ENCODE measurements at regions not wholly inside any gene's neighbourhood (a gene's known extent, or its start where the extent isn't known, plus 50 kb on each side); places are given as distances from the start of the nearest gene placed in this dataset.
"Not testable (repeated sequence)": the region's sequence is repeated elsewhere in the genome, so short reads cannot be mapped to it uniquely, and the experiment has no call there.

DNA sequence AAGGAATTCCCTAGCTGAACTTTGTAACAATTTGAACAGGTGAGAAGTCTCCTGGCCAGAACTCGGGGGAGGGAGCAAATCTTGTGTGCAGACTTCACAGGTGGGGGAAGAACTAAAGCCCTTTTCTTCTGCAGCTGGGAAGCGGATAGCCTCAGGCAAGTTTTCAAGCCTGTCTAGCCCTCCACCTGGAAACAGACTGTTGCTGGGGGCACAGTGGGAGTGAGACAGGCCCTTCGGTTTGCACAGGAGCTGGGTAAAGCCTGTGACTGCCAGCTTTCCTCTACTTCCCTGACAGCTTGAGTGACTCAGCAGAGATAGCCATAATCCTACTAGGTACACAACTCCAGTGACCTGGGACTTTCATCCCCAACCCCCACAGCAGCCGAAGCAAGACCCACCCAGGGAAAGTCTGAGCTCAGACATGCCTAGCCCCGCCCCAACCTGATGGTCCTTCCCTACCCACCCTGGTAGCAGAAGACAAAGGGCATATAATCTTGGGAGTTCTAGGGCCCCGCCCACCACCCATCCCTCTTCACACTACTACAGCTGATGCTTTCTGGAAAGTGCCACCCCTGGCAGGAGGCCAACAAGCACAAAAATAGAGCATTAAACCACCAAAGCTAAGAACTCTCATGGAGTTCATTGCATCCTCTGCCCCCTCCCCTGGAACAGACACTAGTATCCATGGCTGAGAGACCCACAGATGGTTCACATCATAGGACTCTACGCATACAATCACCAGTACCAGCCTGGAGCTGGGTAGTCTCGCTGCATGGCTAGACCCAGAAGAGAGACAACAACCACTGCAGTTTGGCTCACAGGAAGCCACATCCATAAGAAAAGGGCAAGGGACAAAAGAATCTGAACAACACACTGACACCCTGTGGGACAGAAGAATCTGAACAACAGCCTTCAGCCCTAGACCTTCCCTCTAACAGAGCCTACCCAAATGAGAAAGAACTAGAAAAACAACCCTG lies 479.0 kb downstream of the RAP2B start:
- DNase-seq: peak; percentile 81
- TF ChIP-seq CTCF (IDR thresholded peaks at IDR 0.05): no peak
- Histone ChIP-seq H3K4me1 (no peaks in the 10 kb centered on the region), H3K4me3 (no peak overlapping the region), H3K36me3 (no peaks in the 10 kb centered on the region), H3K27me3 (no peaks in the 10 kb centered on the region), H3K27ac (no peak overlapping the region), H3K9ac (ENCODE audit: low read depth in 2 of 2, low read length in 2 of 2) (no peak overlapping the region), H3K9me3 (no peaks in the 10 kb centered on the region)
- intact Hi-C loops (cut with DNase I): no loop called here

DNA sequence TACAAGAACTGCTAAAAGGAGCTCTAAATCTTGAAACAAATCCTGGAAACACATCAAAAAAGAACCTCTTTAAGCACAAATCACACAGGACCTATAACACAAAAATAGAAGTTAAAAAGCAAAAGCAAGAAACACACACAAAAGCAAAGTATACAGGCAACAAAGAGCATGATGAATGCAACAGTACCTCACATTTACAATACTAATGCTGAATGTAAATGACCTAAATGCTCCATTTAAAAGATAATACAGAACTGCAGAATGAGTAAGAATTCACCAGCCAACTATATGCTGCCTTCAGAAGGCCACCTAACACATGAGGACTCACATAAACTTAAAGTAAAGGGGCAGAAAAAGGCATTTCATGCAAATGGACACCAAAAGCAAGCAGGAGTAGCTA lies 478.6 kb upstream of the ARHGEF26 start:
- H3K27ac ChIP-seq; intact Hi-C loops (cut with DNase I): not testable (repeated sequence)

GRCh38 chr3:153643471-153643870 lies 477.7 kb upstream of the ARHGEF26 start:
- H3K9ac ChIP-seq (ENCODE audit: low read depth in 2 of 2, low read length in 2 of 2); H3K27me3 ChIP-seq; H3K27ac ChIP-seq; H3K4me3 ChIP-seq; intact Hi-C loops (cut with DNase I); DNase-seq; H3K9me3 ChIP-seq; H3K4me1 ChIP-seq; H3K36me3 ChIP-seq: not testable (repeated sequence)

More for the DNA sequence above, 478.6 kb upstream of the ARHGEF26 start:
- H3K9me3 ChIP-seq; H3K4me3 ChIP-seq; DNase-seq; H3K4me1 ChIP-seq; H3K36me3 ChIP-seq; H3K27me3 ChIP-seq; H3K9ac ChIP-seq (ENCODE audit: low read depth in 2 of 2, low read length in 2 of 2): not testable (repeated sequence)

- intact Hi-C loops (cut with DNase I): no loop called here
- Histone ChIP-seq H3K27ac (no peak overlapping the region), H3K4me1 (no peaks in the 10 kb centered on the region), H3K36me3 (no peaks in the 10 kb centered on the region), H3K27me3 (no peaks in the 10 kb centered on the region), H3K9me3 (no peaks in the 10 kb centered on the region), H3K9ac (ENCODE audit: low read depth in 2 of 2, low read length in 2 of 2) (no peak overlapping the region), H3K4me3 (no peak overlapping the region)
- TF ChIP-seq CTCF (IDR thresholded peaks at IDR 0.05): no peak
- DNase-seq: no peak
These were observed 471.8 kb upstream of the ARHGEF26 start for GRCh38 chr3:153649286-153649839.

GRCh38 chr3:153652076-153652475 lies 469.1 kb upstream of the ARHGEF26 start:
- intact Hi-C loops (cut with DNase I): no loop called here
- Histone ChIP-seq H3K9ac (ENCODE audit: low read depth in 2 of 2, low read length in 2 of 2) (no peak overlapping the region), H3K36me3 (no peaks in the 10 kb centered on the region), H3K9me3 (no peaks in the 10 kb centered on the region), H3K27ac (no peak overlapping the region), H3K27me3 (no peaks in the 10 kb centered on the region), H3K4me3 (no peak overlapping the region), H3K4me1 (no peaks in the 10 kb centered on the region)
- TF ChIP-seq CTCF (IDR thresholded peaks at IDR 0.05): no peak
- no peak for DNase-seq

- Histone ChIP-seq H3K27me3 (no peaks in the 10 kb centered on the region), H3K36me3 (no peaks in the 10 kb centered on the region), H3K27ac (no peak overlapping the region), H3K9me3 (no peaks in the 10 kb centered on the region), H3K9ac (ENCODE audit: low read depth in 2 of 2, low read length in 2 of 2) (no peak overlapping the region), H3K4me1 (no peaks in the 10 kb centered on the region), H3K4me3 (no peak overlapping the region)
- intact Hi-C loops (cut with DNase I): no loop called here
- no peak for TF ChIP-seq CTCF (IDR thresholded peaks at IDR 0.05)
- DNase-seq: no peak
These were observed 464.1 kb upstream of the ARHGEF26 start for GRCh38 chr3:153657046-153657445.

All from colonic mucosa (tissue), 4 donors.